Gastrocnemius medialis (tissue), 4 donors: ENCODE measurements at regions not wholly inside any gene's neighbourhood (a gene's known extent, or its start where the extent isn't known, plus 50 kb on each side); places are given as distances from the start of the nearest gene placed in this dataset.

Experiments
- ATAC-seq, 2 donors: fragments of 150-250 bp; one replicate each; pipeline ENCODE4 v1.9.1; 2016
- DNase-seq, 2 donors: peaks; one replicate each; pipeline ENCODE4 v3.0.0-alpha.2; 2019
- H3K27ac ChIP-seq, 4 donors: fragments of 200-600 bp; sonication (generic); 1 replicate in 1 of 4; 2 replicates in 3 of 4; pipeline ENCODE4 v1.5.1; 2016 to 2018; ENCODE audit warnings: mild to moderate bottlenecking in 2 of 4, moderate library complexity in 1 of 4
- H3K27me3 ChIP-seq, 3 donors: fragments of 200-600 bp; sonication (generic) in 2 of 3; 1 replicate in 1 of 3; 2 replicates in 2 of 3; pipeline versions ENCODE4 v1.5.1 to v1.6.0; 2016 to 2019; ENCODE audit warnings: mild to moderate bottlenecking in 1 of 3, moderate library complexity in 1 of 3
- H3K36me3 ChIP-seq, 2 donors: fragments of 200-600 bp; sonication (generic) in 1 of 2; one replicate each; pipeline ENCODE4 v1.5.1; 2017 to 2018
- H3K4me1 ChIP-seq, 2 donors: fragments of 200-600 bp; sonication (generic) in 1 of 2; one replicate each; pipeline ENCODE4 v1.5.1; 2016 to 2017; ENCODE audit warnings: mild to moderate bottlenecking in 2 of 2
- H3K4me3 ChIP-seq, 4 donors: fragments of 200-600 bp; sonication (generic) in 3 of 4; 1 replicate in 1 of 4; 2 replicates in 3 of 4; pipeline ENCODE4 v1.5.1; 2016 to 2019; ENCODE audit warnings: mild to moderate bottlenecking in 2 of 4
- H3K9me3 ChIP-seq, 3 donors: fragments of 200-600 bp; sonication (generic) in 2 of 3; 1 replicate in 1 of 3; 2 replicates in 2 of 3; pipeline ENCODE4 v1.5.1; 2016 to 2019
- POLR2A ChIP-seq, 2 donors: fragments of 450-650 bp; IDR thresholded peaks; one replicate each; pipeline ENCODE4 v1.6.1; 2017; ENCODE audit warnings: antibody characterized with exemption in 2 of 2, mild to moderate bottlenecking in 2 of 2, moderate library complexity in 2 of 2
- in situ Hi-C, 4 donors: fragments of 200-750 bp; cut with MboI; loops; one replicate each; pipeline versions ENCODE4 v1.15.0 to v1.8.0; 2017; ENCODE audit warnings: low sequenced_read_pairs in 4 of 4
- intact Hi-C: fragments of 100-400 bp; cut with DNase I; formaldehyde crosslinking; loops from one replicate; pipeline ENCODE4 v1.15.1; 2023; ENCODE audit warnings: low total_unique reads
- TF ChIP-seq, protein P1 (sequence below), 5 experiments: fragments of 450-650 bp in 3 of 5; fragments of 200-600 bp in 2 of 5; sonication (generic) in 2 of 5; IDR thresholded peaks in 4 of 5; conservative IDR thresholded peaks in 1 of 5; 1 replicate in 4 of 5; 2 replicates in 1 of 5; pipeline ENCODE4 v1.5.1; 2016 to 2019; ENCODE audit warnings: antibody characterized with exemption in 5 of 5, mild to moderate bottlenecking in 3 of 5, moderate library complexity in 3 of 5

DNA sequence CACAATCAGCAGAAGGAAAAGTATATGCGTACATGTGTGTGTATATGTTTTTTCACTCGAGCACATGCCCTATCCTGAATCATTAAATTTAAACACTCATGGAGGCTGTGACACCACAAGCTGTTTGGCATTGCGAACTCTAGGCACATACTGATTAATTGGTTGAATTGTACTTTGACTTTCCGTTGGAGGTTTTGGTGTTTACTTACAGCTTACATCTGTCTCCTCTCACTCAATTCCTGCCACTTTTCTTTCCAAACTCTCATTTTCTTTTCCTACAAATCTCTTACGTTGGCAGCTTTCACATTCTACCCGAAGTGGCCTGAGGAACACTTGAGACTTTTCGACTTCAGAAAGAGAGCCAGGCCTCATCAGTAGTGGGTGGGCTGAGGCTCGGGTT, 434.1 kb upstream of the SEMA6D start:
- Histone ChIP-seq H3K36me3 (no peaks in the 10 kb centered on the region), H3K4me1 (no peaks in the 10 kb centered on the region), H3K9me3 (no peaks in the 10 kb centered on the region), H3K27me3 (no peaks in the 10 kb centered on the region), H3K4me3 (no peak overlapping the region), H3K27ac (no peak overlapping the region)
- TF ChIP-seq POLR2A (IDR thresholded peaks at IDR 0.05), result no peak
- TF ChIP-seq, protein P1, sequence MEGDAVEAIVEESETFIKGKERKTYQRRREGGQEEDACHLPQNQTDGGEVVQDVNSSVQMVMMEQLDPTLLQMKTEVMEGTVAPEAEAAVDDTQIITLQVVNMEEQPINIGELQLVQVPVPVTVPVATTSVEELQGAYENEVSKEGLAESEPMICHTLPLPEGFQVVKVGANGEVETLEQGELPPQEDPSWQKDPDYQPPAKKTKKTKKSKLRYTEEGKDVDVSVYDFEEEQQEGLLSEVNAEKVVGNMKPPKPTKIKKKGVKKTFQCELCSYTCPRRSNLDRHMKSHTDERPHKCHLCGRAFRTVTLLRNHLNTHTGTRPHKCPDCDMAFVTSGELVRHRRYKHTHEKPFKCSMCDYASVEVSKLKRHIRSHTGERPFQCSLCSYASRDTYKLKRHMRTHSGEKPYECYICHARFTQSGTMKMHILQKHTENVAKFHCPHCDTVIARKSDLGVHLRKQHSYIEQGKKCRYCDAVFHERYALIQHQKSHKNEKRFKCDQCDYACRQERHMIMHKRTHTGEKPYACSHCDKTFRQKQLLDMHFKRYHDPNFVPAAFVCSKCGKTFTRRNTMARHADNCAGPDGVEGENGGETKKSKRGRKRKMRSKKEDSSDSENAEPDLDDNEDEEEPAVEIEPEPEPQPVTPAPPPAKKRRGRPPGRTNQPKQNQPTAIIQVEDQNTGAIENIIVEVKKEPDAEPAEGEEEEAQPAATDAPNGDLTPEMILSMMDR (IDR thresholded peaks at IDR 0.05 in 4 of 5, conservative IDR thresholded peaks at IDR 0.05 in 1 of 5), result no peak
- no peak for ATAC-seq
- intact Hi-C loops (no loop called here), in situ Hi-C loops (loop anchor here in 1 of 4 donors (25.0 kb wide), 1 partner anchor 96 kb away; no protein-coding TSS in a partner anchor)
- no peak for DNase-seq

DNA sequence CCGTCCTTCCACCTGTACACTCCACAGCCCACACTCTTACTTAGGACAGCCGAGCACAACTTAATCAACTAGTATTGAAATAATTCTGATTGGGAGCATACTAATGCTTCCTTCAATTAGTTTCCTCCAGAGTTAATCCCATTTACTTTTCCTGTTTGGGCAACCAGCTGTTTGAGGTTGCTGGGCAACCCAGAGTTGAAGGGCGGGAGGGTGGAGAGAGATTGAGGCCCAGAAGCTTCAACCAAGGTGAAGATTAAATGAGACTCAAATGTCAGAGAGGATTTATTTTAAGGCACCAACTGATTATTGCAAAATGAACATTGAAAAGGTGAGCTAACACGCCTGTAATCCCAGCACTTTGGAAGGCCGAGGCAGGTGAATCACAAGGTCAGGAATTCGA, 428.5 kb upstream of the SEMA6D start:
- Histone ChIP-seq H3K27me3 (no peaks in the 10 kb centered on the region), H3K4me3 (no peak overlapping the region), H3K9me3 (no peaks in the 10 kb centered on the region), H3K27ac (no peak overlapping the region), H3K4me1 (peaks cover 0 to 4% of the 10 kb centered on the region in 2 donors), H3K36me3 (no peaks in the 10 kb centered on the region)
- ATAC-seq, result no peak
- no peak for DNase-seq
- intact Hi-C loops (no loop called here), in situ Hi-C loops (loop anchor here in 1 of 4 donors (25.0 kb wide), 1 partner anchor 101 kb away; no protein-coding TSS in a partner anchor)
- TF ChIP-seq, protein P1 (IDR thresholded peaks at IDR 0.05 in 4 of 5, conservative IDR thresholded peaks at IDR 0.05 in 1 of 5), result no peak
- TF ChIP-seq POLR2A (IDR thresholded peaks at IDR 0.05), result no peak

GRCh38 chr15:47289656-47290055, 427.6 kb upstream of the SEMA6D start:
- intact Hi-C loops, result no loop called here
- Histone ChIP-seq H3K27me3 (no peaks in the 10 kb centered on the region), H3K9me3 (no peaks in the 10 kb centered on the region), H3K36me3 (no peaks in the 10 kb centered on the region), H3K27ac (no peak overlapping the region), H3K4me1 (peaks cover 0 to 10% of the 10 kb centered on the region in 2 donors), H3K4me3 (no peak overlapping the region)
- DNase-seq (no peak), ATAC-seq (no peak)
- in situ Hi-C loops, result loop anchor here in 1 of 4 donors (25.0 kb wide), 1 partner anchor 102 kb away; no protein-coding TSS in a partner anchor
- TF ChIP-seq, protein P1 (IDR thresholded peaks at IDR 0.05 in 4 of 5, conservative IDR thresholded peaks at IDR 0.05 in 1 of 5), result no peak
- TF ChIP-seq POLR2A (IDR thresholded peaks at IDR 0.05), result no peak

- no peak for ATAC-seq
- Histone ChIP-seq H3K4me3 (no peak overlapping the region), H3K27me3 (no peaks in the 10 kb centered on the region), H3K36me3 (no peaks in the 10 kb centered on the region), H3K4me1 (peaks cover 0 to 10% of the 10 kb centered on the region in 2 donors), H3K27ac (no peak overlapping the region), H3K9me3 (no peaks in the 10 kb centered on the region)
- intact Hi-C loops, result no loop called here
- in situ Hi-C loops, result loop anchor here in 1 of 4 donors (25.0 kb wide), 1 partner anchor 104 kb away; no protein-coding TSS in a partner anchor
- no peak for DNase-seq
- TF ChIP-seq POLR2A (IDR thresholded peaks at IDR 0.05), result no peak
- TF ChIP-seq, protein P1 (IDR thresholded peaks at IDR 0.05 in 4 of 5, conservative IDR thresholded peaks at IDR 0.05 in 1 of 5), result no peak
Measured at GRCh38 chr15:47291767-47292166, 425.5 kb upstream of the SEMA6D start.
